ENCODE measurements at regions not wholly inside any gene's neighbourhood (a gene's known extent, or its start where the extent isn't known, plus 50 kb on each side); places are given as distances from the start of the nearest gene placed in this dataset.
"Not testable (repeated sequence)": the region's sequence is repeated elsewhere in the genome, so short reads cannot be mapped to it uniquely, and the experiment has no call there.

- TF ChIP-seq CTCF, POLR2A (IDR thresholded peaks at IDR 0.05): not testable (repeated sequence)
Measured at GRCh38 chr18:977327-977726, 72.7 kb downstream of the ADCYAP1 start.

Measured in esophagus squamous epithelium (tissue), 4 donors.